B cell (primary cell): ENCODE measurements at regions not wholly inside any gene's neighbourhood (a gene's known extent, or its start where the extent isn't known, plus 50 kb on each side); places are given as distances from the start of the nearest gene placed in this dataset.

Experiments
- CTCF ChIP-seq: fragments of 200-600 bp; IDR thresholded peaks from one replicate; pipeline ENCODE4 v1.8.0; 2022; ENCODE audit warnings: antibody characterized with exemption, mild to moderate bottlenecking
- EZH2 ChIP-seq: IDR thresholded peaks from 2 replicates; pipeline ENCODE4 v1.6.1; 2012; ENCODE audit warnings: borderline replicate concordance, low read depth, mild to moderate bottlenecking, moderate library complexity, low read length; ENCODE audit not compliant: insufficient read depth, poor library complexity, severe bottlenecking

DNA sequence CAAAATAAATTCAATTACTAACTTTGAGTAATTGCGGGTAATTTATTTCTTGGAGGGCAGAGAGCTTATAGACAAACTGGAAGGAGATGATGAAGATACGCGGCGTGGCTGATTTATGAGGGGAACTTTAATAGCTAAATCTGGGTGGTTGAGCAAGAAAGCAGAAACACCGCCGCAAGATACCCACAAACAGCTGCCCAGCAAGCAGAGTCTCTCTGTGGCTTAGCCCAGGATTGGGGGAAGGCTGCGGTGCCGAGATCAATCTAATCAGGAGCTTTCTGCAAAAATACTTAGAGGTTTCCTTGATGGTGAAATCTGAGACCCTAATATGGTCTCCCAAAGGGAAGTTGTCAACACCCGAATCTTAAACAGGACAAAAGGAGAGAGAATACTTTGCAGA lies 94.9 kb upstream of the MGMT start:
- TF ChIP-seq CTCF, result no peak
- TF ChIP-seq EZH2, result no peak
